ENCODE measurements at regions not wholly inside any gene's neighbourhood (a gene's known extent, or its start where the extent isn't known, plus 50 kb on each side); places are given as distances from the start of the nearest gene placed in this dataset.

DNA sequence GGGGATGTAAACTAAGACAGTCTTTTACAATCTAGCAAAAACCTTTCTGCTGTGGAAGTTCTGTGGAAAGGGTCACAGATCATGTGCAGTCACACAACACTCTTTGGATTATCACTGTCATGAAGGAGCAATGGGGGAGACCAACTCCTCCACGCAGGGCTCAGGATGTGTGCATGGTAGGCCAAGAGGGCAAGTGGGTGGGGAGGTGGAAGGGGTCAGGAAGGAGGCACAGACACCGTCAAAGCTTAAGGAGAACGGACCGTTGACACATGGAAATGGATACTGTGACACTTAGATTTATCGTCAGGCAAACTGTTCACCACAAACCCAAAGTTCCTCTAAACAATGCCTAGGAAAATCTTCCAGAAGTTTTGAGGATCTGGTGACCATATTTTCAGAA is 215.8 kb downstream of the PAX1 start (continued):
- TF ChIP-seq GATA4 (IDR thresholded peaks at IDR 0.05; ENCODE audit: borderline replicate concordance, low read depth), result no peak
- TF ChIP-seq ERF (CRISPR knock-in tag; IDR thresholded peaks at IDR 0.05), result no peak
- no peak for TF ChIP-seq FLYWCH1 (CRISPR knock-in tag; IDR thresholded peaks at IDR 0.05)
- TF ChIP-seq MEF2D (CRISPR knock-in tag; IDR thresholded peaks at IDR 0.05), result no peak
- TF ChIP-seq, protein P1, sequence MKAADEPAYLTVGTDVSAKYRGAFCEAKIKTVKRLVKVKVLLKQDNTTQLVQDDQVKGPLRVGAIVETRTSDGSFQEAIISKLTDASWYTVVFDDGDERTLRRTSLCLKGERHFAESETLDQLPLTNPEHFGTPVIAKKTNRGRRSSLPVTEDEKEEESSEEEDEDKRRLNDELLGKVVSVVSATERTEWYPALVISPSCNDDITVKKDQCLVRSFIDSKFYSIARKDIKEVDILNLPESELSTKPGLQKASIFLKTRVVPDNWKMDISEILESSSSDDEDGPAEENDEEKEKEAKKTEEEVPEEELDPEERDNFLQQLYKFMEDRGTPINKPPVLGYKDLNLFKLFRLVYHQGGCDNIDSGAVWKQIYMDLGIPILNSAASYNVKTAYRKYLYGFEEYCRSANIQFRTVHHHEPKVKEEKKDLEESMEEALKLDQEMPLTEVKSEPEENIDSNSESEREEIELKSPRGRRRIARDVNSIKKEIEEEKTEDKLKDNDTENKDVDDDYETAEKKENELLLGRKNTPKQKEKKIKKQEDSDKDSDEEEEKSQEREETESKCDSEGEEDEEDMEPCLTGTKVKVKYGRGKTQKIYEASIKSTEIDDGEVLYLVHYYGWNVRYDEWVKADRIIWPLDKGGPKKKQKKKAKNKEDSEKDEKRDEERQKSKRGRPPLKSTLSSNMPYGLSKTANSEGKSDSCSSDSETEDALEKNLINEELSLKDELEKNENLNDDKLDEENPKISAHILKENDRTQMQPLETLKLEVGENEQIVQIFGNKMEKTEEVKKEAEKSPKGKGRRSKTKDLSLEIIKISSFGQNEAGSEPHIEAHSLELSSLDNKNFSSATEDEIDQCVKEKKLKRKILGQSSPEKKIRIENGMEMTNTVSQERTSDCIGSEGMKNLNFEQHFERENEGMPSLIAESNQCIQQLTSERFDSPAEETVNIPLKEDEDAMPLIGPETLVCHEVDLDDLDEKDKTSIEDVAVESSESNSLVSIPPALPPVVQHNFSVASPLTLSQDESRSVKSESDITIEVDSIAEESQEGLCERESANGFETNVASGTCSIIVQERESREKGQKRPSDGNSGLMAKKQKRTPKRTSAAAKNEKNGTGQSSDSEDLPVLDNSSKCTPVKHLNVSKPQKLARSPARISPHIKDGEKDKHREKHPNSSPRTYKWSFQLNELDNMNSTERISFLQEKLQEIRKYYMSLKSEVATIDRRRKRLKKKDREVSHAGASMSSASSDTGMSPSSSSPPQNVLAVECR (CRISPR knock-in tag; IDR thresholded peaks at IDR 0.05; ENCODE audit: borderline replicate concordance), result no peak
- no peak for TF ChIP-seq FOXO1 (CRISPR knock-in tag; IDR thresholded peaks at IDR 0.05)

DNA sequence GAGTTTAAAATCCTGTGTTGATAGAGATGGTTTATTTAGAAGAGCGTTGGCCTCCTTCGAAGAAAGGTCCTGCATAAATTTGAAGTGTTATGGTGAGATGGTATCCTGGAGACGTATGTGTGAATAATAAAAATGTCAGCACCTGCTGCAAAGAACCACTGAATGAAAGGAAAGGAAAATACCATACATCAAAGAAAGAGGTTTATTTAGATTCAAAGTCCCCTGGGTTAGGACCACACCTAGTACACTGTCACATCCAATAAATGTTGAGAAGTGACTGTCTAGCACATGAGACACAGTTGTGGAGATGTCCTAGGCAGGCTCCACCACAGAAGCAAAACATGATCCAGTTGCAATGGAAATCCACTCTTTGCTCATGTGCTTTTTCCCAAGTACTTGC is 214.7 kb downstream of the PAX1 start:
- FAIRE-seq (no peak), DNase-seq (ENCODE audit: low spot score) (no peak), ATAC-seq (no peak)
- in situ Hi-C loops (cut with HindIII; ENCODE audit: extremely low pct_ligation_motif_present, low pct_unique_long_range_greater_than_20kb) (no loop called here), intact Hi-C loops (cut with micrococcal nuclease; ENCODE audit: unreplicated experiment) (loop anchor here (10.0 kb wide), 1 partner anchor 65 kb away; no protein-coding TSS in a partner anchor)
- Histone ChIP-seq H3K4me2 (ENCODE audit: low read depth, low read length) (no peak overlapping the region), H3K9ac (ENCODE audit: insufficient read depth, low read depth, low read length) (no peak overlapping the region), H4K20me1 (ENCODE audit: insufficient read depth, low read length) (no peaks in the 10 kb centered on the region), H3K4me3 (replicated peaks in 1 of 3; ENCODE audit: insufficient read depth in 1 of 3, low read depth in 2 of 3, low read length in 3 of 3) (no peak overlapping the region), H3K9me3 (ENCODE audit: low read length) (no peaks in the 10 kb centered on the region), H3K4me1 (ENCODE audit: insufficient read depth, low read length) (no peaks in the 10 kb centered on the region), H2AFZ (ENCODE audit: low read length) (no peak overlapping the region), H3K27ac (ENCODE audit: extremely low read length, insufficient read depth, low read length) (no peak overlapping the region), H3K27me3 (ENCODE audit: control insufficient read depth in 1 of 2, insufficient read depth in 2 of 2, low read length in 2 of 2) (no peaks in the 10 kb centered on the region), H3K79me2 (ENCODE audit: insufficient read depth, low read length) (no peaks in the 10 kb centered on the region), H3K36me3 (replicated peaks in 1 of 2; ENCODE audit: control insufficient read depth in 1 of 2, insufficient read depth in 2 of 2, low read length in 2 of 2) (no peaks in the 10 kb centered on the region)
- BruUV-seq (replicated peaks), result no TSS peak
- WGBS (ENCODE audit: low lambda C conversion rate), result 6% methylated on average over 3 of the region's 3 CpGs
- ChIA-PET POLR2A (no interaction called here), CTCF (ENCODE audit: low intra/inter-chr PET ratio, low total read pairs) (no interaction called here)
- TF ChIP-seq KLF13 (CRISPR knock-in tag; IDR thresholded peaks at IDR 0.05) (no peak), KLF15 (CRISPR knock-in tag; IDR thresholded peaks at IDR 0.05; ENCODE audit: borderline replicate concordance) (no peak), ZNF256 (CRISPR knock-in tag; conservative IDR thresholded peaks at IDR 0.05) (no peak), ZNF317 (CRISPR knock-in tag; IDR thresholded peaks at IDR 0.05) (no peak), ZNF12 (CRISPR knock-in tag; IDR thresholded peaks at IDR 0.05) (no peak), ETV6 (CRISPR knock-in tag; conservative IDR thresholded peaks at IDR 0.05) (no peak), HCFC1 (IDR thresholded peaks at IDR 0.05; ENCODE audit: low read depth, low read length) (no peak), YY1 (IDR thresholded peaks at IDR 0.05; ENCODE audit: insufficient read depth, insufficient replicate concordance, low read depth, low read length) (no peak), PAWR (CRISPR knock-in tag; IDR thresholded peaks at IDR 0.05; ENCODE audit: borderline replicate concordance) (no peak), RFX5 (IDR thresholded peaks at IDR 0.05; ENCODE audit: low read depth, low read length) (no peak), ZNF556 (CRISPR knock-in tag; IDR thresholded peaks at IDR 0.05; ENCODE audit: borderline replicate concordance) (no peak)
- TF ChIP-seq, protein P2, sequence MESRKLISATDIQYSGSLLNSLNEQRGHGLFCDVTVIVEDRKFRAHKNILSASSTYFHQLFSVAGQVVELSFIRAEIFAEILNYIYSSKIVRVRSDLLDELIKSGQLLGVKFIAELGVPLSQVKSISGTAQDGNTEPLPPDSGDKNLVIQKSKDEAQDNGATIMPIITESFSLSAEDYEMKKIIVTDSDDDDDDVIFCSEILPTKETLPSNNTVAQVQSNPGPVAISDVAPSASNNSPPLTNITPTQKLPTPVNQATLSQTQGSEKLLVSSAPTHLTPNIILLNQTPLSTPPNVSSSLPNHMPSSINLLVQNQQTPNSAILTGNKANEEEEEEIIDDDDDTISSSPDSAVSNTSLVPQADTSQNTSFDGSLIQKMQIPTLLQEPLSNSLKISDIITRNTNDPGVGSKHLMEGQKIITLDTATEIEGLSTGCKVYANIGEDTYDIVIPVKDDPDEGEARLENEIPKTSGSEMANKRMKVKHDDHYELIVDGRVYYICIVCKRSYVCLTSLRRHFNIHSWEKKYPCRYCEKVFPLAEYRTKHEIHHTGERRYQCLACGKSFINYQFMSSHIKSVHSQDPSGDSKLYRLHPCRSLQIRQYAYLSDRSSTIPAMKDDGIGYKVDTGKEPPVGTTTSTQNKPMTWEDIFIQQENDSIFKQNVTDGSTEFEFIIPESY (CRISPR knock-in tag; IDR thresholded peaks at IDR 0.05), result no peak
- TF ChIP-seq, protein P3, sequence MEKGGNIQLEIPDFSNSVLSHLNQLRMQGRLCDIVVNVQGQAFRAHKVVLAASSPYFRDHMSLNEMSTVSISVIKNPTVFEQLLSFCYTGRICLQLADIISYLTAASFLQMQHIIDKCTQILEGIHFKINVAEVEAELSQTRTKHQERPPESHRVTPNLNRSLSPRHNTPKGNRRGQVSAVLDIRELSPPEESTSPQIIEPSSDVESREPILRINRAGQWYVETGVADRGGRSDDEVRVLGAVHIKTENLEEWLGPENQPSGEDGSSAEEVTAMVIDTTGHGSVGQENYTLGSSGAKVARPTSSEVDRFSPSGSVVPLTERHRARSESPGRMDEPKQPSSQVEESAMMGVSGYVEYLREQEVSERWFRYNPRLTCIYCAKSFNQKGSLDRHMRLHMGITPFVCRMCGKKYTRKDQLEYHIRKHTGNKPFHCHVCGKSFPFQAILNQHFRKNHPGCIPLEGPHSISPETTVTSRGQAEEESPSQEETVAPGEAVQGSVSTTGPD (CRISPR knock-in tag; IDR thresholded peaks at IDR 0.05), result no peak

Measured in HepG2 (cell line).